Stimulated activated CD4-positive, alpha-beta T cell treated with anti-CD3 and anti-CD28 coated beads, Interleukin-1b, Interleukin-23, amount 100 ng/mL, for 24 hours (primary cell): ENCODE measurements at regions not wholly inside any gene's neighbourhood (a gene's known extent, or its start where the extent isn't known, plus 50 kb on each side); places are given as distances from the start of the nearest gene placed in this dataset.

Experiments
- DNase-seq, 4 experiments: peaks; one replicate each; pipeline ENCODE4 v3.0.0-alpha.2; 2020; ENCODE audit warnings: low read depth in 4 of 4, low spot score in 1 of 4

DNA sequence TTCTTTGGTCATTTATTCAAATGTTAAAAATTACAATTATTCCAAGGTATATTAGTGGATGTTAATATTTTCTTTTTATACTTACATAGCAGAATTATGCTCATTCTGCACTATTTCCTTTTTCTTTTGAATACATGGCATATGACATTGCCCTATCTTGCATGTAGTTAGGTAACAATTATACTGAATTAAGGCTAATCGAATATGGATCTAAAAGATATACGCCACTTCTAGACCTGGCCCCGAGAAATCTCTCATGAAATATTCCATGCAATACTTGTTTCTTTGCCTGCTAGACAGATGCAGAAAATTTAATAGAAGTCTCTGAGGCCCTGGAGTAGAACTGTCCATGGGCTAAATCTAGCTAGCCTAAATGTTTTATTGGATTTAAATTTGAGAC, 493.4 kb downstream of the OTOL1 start:
- DNase-seq = no peak

- DNase-seq = no peak
Observed at GRCh38 chr3:161991901-161992540, 495.4 kb downstream of the OTOL1 start.

DNA sequence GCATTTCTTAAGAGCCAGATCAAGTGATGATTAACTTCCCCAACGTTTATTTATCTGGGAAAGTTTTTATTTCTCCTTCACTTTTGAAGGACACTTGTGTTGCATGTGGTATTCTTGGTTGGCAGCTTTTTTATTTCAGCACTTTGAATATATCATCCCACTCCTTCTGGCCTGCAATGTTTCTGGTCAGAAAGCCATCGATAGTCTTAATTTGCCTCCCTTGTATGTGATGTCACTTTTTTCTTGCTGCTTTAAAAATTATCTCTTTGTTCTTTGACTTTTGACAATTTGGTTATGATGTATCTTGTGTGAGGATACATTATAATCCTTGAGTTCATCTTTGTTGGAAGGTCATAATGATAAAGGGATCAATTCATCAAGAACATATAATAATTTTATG, 503.2 kb downstream of the OTOL1 start:
- DNase-seq = no peak

DNA sequence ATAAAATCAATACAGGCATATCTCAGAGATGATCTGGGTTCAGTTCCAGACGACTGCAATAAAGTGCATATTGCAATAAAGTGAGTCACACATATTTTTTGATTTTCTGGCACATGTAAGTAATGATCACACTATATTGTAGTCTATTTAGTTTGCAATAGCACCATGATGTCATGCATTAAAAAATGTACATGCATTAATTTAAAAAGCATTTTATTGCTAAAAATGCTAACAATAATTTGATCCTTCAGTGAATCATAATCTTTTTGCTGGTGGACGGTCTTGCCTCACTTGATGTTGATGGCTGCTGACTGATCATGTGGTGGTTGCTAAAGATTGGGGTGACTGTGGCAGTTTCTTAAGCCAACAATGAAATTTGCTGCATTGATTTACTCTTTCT, 511.1 kb downstream of the OTOL1 start:
- no peak for DNase-seq

GRCh38 chr3:162012633-162013032, 516.0 kb downstream of the OTOL1 start:
- DNase-seq = no peak

- no peak for DNase-seq
Observed at GRCh38 chr3:162014284-162014683, 517.7 kb downstream of the OTOL1 start.

DNA sequence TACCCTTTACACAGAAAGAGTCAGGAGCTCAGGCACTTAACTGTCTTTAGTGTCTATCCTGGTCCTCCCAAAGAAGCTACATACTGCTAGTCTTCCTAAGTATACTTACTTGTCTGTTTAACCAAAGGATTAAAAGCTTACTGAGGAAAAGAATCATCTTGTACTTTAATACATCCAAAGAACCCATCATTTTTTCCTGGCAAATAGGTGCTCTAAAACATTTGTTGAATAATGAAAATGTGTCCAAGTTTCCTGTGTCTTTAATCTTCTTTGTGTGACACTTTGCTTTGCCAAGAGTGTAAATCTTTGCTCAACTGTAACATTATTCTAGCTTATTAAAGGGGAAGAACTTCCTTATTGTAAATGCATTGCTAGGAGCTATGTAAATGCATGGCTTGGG, 519.2 kb downstream of the OTOL1 start:
- DNase-seq = no peak

DNA sequence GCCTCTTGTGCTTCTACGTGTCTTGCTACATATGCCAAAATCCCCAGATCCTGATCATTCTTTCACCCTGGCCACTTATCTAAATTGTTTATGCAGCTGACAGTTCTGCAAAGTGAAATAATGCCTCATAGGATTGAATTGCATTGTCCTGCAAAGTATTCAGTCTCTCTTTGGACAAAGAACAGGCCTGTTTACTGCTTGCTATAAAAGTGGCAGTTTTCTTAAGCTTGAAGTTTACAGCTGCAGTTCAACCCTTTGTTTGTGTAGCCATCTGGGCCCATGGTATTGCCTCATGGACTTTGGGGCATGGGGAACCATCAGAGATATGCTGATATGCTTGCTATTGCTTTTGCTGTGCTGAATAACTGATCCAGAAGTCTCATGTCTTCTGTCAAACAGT, 523.2 kb downstream of the OTOL1 start:
- no peak for DNase-seq

- DNase-seq = no peak
Observed at GRCh38 chr3:162021206-162021605, 524.6 kb downstream of the OTOL1 start.

DNA sequence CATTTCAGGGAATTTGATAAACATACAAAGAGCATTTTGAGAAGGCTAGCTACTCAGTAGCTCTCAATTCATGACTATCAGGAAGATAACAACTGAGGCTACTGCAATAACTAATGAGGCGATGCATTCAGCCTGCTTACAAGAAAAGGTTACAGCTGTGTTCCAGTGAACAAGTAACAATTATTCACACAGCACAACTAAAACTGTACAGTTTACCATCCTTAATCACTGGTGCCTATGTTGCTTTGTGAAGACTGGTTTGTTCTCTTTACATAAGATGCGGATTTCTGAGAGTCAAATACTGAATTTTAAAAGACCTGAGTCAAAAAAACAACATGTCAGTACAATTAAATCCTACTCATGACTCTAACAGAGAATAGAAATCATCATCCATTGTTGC, 526.3 kb downstream of the OTOL1 start:
- no peak for DNase-seq

GRCh38 chr3:162029736-162030135, 533.1 kb downstream of the OTOL1 start:
- DNase-seq = no peak

GRCh38 chr3:162034368-162034767, 537.8 kb downstream of the OTOL1 start:
- DNase-seq = no peak

- DNase-seq = no peak
Observed at GRCh38 chr3:162041622-162042021, 545.0 kb downstream of the OTOL1 start.

GRCh38 chr3:162052636-162053035, 556.0 kb downstream of the OTOL1 start:
- DNase-seq = no peak

DNA sequence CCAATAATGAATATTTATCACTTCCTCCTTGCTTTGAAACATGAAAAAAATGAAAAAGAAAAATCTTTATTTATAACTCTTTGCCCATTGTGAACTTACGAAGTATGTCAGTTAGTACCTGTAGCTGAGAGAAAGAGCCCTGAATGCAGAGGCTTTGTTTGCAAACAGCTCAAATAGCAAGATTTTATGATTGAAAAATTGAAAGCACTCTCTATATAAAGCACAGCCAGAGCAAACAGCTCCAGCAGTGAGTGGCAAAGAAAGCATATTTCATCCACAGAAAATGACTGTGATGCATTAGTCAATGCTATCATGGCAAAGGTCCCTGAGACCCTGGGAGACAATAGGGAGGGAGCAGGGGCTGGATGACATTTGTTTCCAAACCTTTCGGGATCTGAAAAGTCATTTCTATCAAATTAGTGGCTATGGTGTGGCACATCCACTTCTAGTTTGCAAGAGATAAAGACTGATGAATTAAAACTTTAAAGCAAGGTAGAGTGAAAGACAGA, 576.1 kb downstream of the OTOL1 start:
- no peak for DNase-seq

GRCh38 chr3:162073422-162073975, 576.9 kb downstream of the OTOL1 start:
- DNase-seq = no peak

GRCh38 chr3:162077108-162077507, 580.5 kb downstream of the OTOL1 start:
- no peak for DNase-seq

GRCh38 chr3:162082516-162082915, 585.9 kb downstream of the OTOL1 start:
- no peak for DNase-seq

GRCh38 chr3:162087361-162087760, 590.8 kb downstream of the OTOL1 start:
- DNase-seq = no peak

DNA sequence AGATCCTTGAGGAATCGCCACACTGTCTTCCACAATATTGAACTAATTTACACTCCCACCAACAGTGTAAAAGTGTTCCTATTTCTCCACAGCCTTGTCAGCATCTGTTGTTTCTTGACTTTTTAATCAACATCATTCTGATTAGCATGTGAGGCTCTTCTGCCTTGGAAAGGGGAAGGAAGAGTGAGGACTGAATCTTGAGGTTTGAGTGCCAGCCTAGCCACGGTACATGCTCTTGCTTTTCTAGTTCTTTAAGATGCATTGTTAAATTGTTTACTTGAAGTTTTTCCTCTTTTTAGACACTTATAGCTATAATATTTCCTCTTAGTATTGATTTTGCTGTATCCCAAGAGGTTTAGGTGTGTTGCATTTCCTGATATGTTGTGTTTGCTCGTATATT, 596.1 kb downstream of the OTOL1 start:
- no peak for DNase-seq

DNA sequence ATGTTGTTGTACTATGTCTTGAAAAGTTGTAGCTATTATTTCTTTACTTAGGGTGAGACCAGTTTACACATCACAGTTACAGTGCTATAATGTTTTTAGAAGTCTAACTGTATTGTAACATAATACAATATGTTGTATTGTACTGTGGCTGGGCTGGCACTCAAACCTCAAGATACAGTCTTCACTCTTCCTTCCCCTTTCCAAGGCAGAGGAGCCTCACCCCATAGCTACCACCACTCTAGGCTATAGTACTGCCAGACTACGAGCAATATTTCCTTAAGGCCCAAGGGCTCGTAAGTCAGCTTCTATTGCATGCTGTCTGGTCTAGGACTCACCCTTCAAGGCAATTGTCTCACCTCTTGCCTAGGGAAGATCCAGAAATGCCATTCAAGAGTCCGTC, 597.7 kb downstream of the OTOL1 start:
- no peak for DNase-seq

- no peak for DNase-seq
Observed at GRCh38 chr3:162096874-162097273, 600.3 kb downstream of the OTOL1 start.

GRCh38 chr3:162103808-162104207, 607.2 kb downstream of the OTOL1 start:
- no peak for DNase-seq
